GM12874 (cell line): ENCODE measurements at regions not wholly inside any gene's neighbourhood (a gene's known extent, or its start where the extent isn't known, plus 50 kb on each side); places are given as distances from the start of the nearest gene placed in this dataset.

Experiments used
- CTCF ChIP-seq: IDR thresholded peaks from 2 replicates; pipeline ENCODE4 v1.5.1; 2011; ENCODE audit warnings: low read depth, mild to moderate bottlenecking, control low read depth, low read length, moderate library complexity; ENCODE audit not compliant: insufficient read depth

- TF ChIP-seq CTCF: no peak
Measured at GRCh38 chr2:47300609-47301276, 68.4 kb upstream of the EPCAM start.

GRCh38 chr2:47300081-47300480 is 69.0 kb upstream of the EPCAM start:
- no peak for TF ChIP-seq CTCF

GRCh38 chr2:47299555-47299954 is 69.6 kb upstream of the EPCAM start:
- TF ChIP-seq CTCF: no peak

GRCh38 chr2:47298771-47299170 is 70.3 kb upstream of the EPCAM start:
- TF ChIP-seq CTCF: no peak

GRCh38 chr2:47297767-47298425 is 71.2 kb upstream of the EPCAM start:
- no peak for TF ChIP-seq CTCF

- TF ChIP-seq CTCF: no peak
Measured at GRCh38 chr2:47295981-47296635, 73.0 kb upstream of the EPCAM start.

GRCh38 chr2:47295131-47295980 is 73.8 kb upstream of the EPCAM start:
- no peak for TF ChIP-seq CTCF
